Mucosa of descending colon (tissue), 3 donors: ENCODE measurements at regions not wholly inside any gene's neighbourhood (a gene's known extent, or its start where the extent isn't known, plus 50 kb on each side); places are given as distances from the start of the nearest gene placed in this dataset.

Experiments used
- ATAC-seq: fragments of 200-7000 bp; cut with Tn5 transposase; one replicate; pipeline ENCODE4 v1.9.1; 2020; ENCODE audit warnings: mild to moderate bottlenecking, moderate library complexity
- DNase-seq, 3 donors: peaks; one replicate each; pipeline ENCODE4 v3.0.0-alpha.2; 2020
- H3K36me3 ChIP-seq: fragments of 200-600 bp; one replicate; pipeline ENCODE4 v1.8.0; 2021; ENCODE audit warnings: low read depth, mild to moderate bottlenecking
- H3K4me1 ChIP-seq: fragments of 200-600 bp; one replicate; pipeline ENCODE4 v1.8.0; 2021; ENCODE audit warnings: low read depth, mild to moderate bottlenecking
- H3K4me3 ChIP-seq: fragments of 200-600 bp; one replicate; pipeline ENCODE4 v1.8.0; 2021; ENCODE audit warnings: mild to moderate bottlenecking
- H3K9me3 ChIP-seq: fragments of 200-600 bp; one replicate; pipeline ENCODE4 v1.8.0; 2021; ENCODE audit warnings: mild to moderate bottlenecking
- CTCF ChIP-seq: fragments of 200-600 bp; IDR thresholded peaks from one replicate; pipeline ENCODE4 v1.8.0; 2022; ENCODE audit warnings: antibody characterized with exemption, mild to moderate bottlenecking
- intact Hi-C, 2 donors: fragments of 100-400 bp; cut with DNase I in 1 of 2; cut with micrococcal nuclease in 1 of 2; formaldehyde crosslinking; loops; one replicate each; pipeline versions ENCODE4 v1.11.0 to v1.11.1; 2022; cut with DNase I, micrococcal nuclease
- donor health status: DM: no; HTN: no; CAD: no; lungs with moderate emphysema.
- donor health status: DM: no; HTN: no; CAD: no.
- donor health status: DM: no; HTN: yes; CAD: no.

DNA sequence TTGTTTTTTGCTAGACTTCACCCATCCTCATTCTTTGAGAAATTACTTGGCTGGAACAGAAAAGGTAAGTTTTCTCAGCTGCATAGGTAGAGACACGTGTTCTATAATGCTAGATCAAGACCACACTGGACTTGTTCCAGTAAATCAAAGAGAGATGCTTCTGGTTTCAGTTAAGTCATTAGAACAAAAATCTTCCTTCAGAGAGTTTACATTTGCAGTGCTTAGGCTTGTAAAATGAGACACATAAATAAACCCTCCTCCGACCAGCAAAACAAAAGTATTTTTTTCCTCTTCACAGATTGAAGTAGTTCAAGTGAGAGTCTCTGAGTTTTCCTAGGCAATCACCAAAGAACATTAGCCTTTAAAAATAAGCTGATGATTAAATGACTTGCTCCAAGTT, 87.3 kb upstream of the PROK2 start:
- no peak for ATAC-seq
- no peak for TF ChIP-seq CTCF
- no peaks in the 10 kb centered on the region for H3K9me3 ChIP-seq
- peaks cover 15% of the 10 kb centered on the region for H3K4me1 ChIP-seq
- no peak overlapping the region for H3K4me3 ChIP-seq
- no peaks in the 10 kb centered on the region for H3K36me3 ChIP-seq
- intact Hi-C loops, result loop anchor here (10.0 kb wide), 2 partner anchors 943 to 953 kb away; no protein-coding TSS in a partner anchor
- no peak for DNase-seq

DNA sequence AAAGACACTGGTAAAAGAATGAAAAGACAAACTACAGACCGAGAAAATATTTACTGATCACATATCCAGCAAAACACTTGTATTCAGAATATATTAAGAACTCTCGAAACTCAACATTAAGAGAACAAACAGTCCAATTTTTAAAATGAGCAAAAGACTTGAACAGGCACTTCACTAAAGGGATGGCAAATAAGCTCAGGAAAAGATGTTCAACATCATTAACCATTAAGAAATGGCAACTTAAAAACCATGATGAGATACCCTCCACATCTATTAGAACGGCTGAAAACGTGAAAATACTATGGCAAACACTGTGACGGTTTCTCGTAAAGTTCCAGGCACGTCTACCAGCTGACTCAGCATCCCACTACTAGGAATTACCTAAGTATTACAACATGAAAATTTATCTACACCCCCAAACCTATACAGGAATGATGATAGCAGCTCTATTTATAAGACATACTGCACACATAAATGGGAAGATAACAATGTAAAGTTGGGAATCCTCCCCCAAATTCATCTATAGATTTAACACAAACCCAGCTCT, 86.1 kb upstream of the PROK2 start:
- intact Hi-C loops, result loop anchor here (10.0 kb wide), 2 partner anchors 944 to 954 kb away; no protein-coding TSS in a partner anchor
- TF ChIP-seq CTCF, result no peak
- Histone ChIP-seq H3K4me1 (peaks cover 5% of the 10 kb centered on the region), H3K4me3 (no peak overlapping the region), H3K9me3 (no peaks in the 10 kb centered on the region), H3K36me3 (no peaks in the 10 kb centered on the region)
- DNase-seq (no peak), ATAC-seq (no peak)

DNA sequence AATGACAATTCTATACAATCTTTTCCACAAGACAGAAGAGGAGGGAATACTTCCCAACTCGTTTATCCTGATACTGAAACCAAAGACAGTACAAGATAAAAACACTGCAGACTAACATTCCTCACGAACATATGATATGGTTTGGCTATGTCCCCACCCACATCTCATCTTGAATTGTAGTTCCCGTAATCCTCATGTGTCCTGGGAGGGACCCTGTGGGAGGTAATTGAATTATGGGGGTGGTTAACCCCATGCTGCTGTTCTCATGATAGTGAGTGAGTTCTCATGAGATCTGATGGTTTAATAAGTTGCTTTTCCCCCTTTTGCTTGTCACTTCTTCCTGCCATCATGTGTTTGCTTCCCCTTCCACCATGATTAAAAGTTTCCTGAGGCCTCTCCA, 83.9 kb upstream of the PROK2 start:
- no peak for TF ChIP-seq CTCF
- no peaks in the 10 kb centered on the region for H3K9me3 ChIP-seq
- no peaks in the 10 kb centered on the region for H3K36me3 ChIP-seq
- DNase-seq (no peak), ATAC-seq (no peak)
- no peak overlapping the region for H3K4me3 ChIP-seq
- intact Hi-C loops, result no loop called here
- H3K4me1 ChIP-seq, result no peaks in the 10 kb centered on the region

- Histone ChIP-seq H3K36me3 (no peaks in the 10 kb centered on the region), H3K4me1 (no peaks in the 10 kb centered on the region), H3K9me3 (no peaks in the 10 kb centered on the region), H3K4me3 (no peak overlapping the region)
- intact Hi-C loops, result no loop called here
- no peak for TF ChIP-seq CTCF
- DNase-seq, result no peak
- ATAC-seq, result no peak
Observed at GRCh38 chr3:71865727-71866126, 80.8 kb upstream of the PROK2 start.

- H3K4me1 ChIP-seq, result no peaks in the 10 kb centered on the region
- ATAC-seq (no peak), DNase-seq (no peak)
- H3K36me3 ChIP-seq, result no peaks in the 10 kb centered on the region
- H3K9me3 ChIP-seq, result no peaks in the 10 kb centered on the region
- TF ChIP-seq CTCF, result no peak
- intact Hi-C loops, result no loop called here
- no peak overlapping the region for H3K4me3 ChIP-seq
Observed at GRCh38 chr3:71863563-71864190, 78.7 kb upstream of the PROK2 start.
